Activated T-cell treated with anti-CD3 and anti-CD28 coated beads for 4 hours (primary cell): ENCODE measurements at regions not wholly inside any gene's neighbourhood (a gene's known extent, or its start where the extent isn't known, plus 50 kb on each side); places are given as distances from the start of the nearest gene placed in this dataset.

Experiments used
- DNase-seq: peaks from one replicate; pipeline ENCODE4 v3.0.0-alpha.2; 2020

GRCh38 chr19:28426110-28426729, 786.7 kb downstream of the UQCRFS1 start:
- no peak for DNase-seq

- no peak for DNase-seq
These were observed 787.7 kb downstream of the UQCRFS1 start for GRCh38 chr19:28425046-28425931.

GRCh38 chr19:28424662-28425045, 788.3 kb downstream of the UQCRFS1 start:
- no peak for DNase-seq

- no peak for DNase-seq
These were observed 788.9 kb downstream of the UQCRFS1 start for GRCh38 chr19:28424077-28424476.

GRCh38 chr19:28422791-28423650, 789.9 kb downstream of the UQCRFS1 start:
- no peak for DNase-seq

- no peak for DNase-seq
These were observed 790.9 kb downstream of the UQCRFS1 start for GRCh38 chr19:28422046-28422445.

- DNase-seq, result no peak
These were observed 792.0 kb downstream of the UQCRFS1 start for GRCh38 chr19:28420811-28421550.

- no peak for DNase-seq
These were observed 793.6 kb downstream of the UQCRFS1 start for GRCh38 chr19:28419312-28419711.

GRCh38 chr19:28417361-28417760, 795.6 kb downstream of the UQCRFS1 start:
- no peak for DNase-seq

GRCh38 chr19:28416245-28416644, 796.7 kb downstream of the UQCRFS1 start:
- DNase-seq, result no peak

- no peak for DNase-seq
These were observed 798.2 kb downstream of the UQCRFS1 start for GRCh38 chr19:28414748-28415147.

GRCh38 chr19:28409859-28410258, 803.1 kb downstream of the UQCRFS1 start:
- no peak for DNase-seq

- no peak for DNase-seq
These were observed 806.0 kb downstream of the UQCRFS1 start for GRCh38 chr19:28406966-28407365.

- no peak for DNase-seq
These were observed 807.6 kb downstream of the UQCRFS1 start for GRCh38 chr19:28405346-28405742.

GRCh38 chr19:28404472-28404871, 808.5 kb downstream of the UQCRFS1 start:
- no peak for DNase-seq

GRCh38 chr19:28403690-28404089, 809.3 kb downstream of the UQCRFS1 start:
- no peak for DNase-seq

GRCh38 chr19:28402701-28403290, 810.2 kb downstream of the UQCRFS1 start:
- DNase-seq, result no peak

GRCh38 chr19:28401739-28402424, 811.1 kb downstream of the UQCRFS1 start:
- no peak for DNase-seq

- DNase-seq, result no peak
These were observed 811.8 kb downstream of the UQCRFS1 start for GRCh38 chr19:28400953-28401671.

- no peak for DNase-seq
These were observed 813.8 kb downstream of the UQCRFS1 start for GRCh38 chr19:28399187-28399586.

- no peak for DNase-seq
These were observed 815.2 kb downstream of the UQCRFS1 start for GRCh38 chr19:28397800-28398199.
